Mammary epithelial cell (primary cell): ENCODE measurements at regions not wholly inside any gene's neighbourhood (a gene's known extent, or its start where the extent isn't known, plus 50 kb on each side); places are given as distances from the start of the nearest gene placed in this dataset.

Experiments
- EZH2 ChIP-seq: IDR thresholded peaks from 2 replicates; pipeline ENCODE4 v1.6.1; 2012; ENCODE audit warnings: low read length, inconsistent platforms, borderline replicate concordance
- TF ChIP-seq, protein P1 (sequence below), 2 donors: IDR thresholded peaks in 1 of 2; conservative IDR thresholded peaks in 1 of 2; 2 replicates each; pipeline ENCODE4 v1.5.1; 2011 to 2012; ENCODE audit warnings: inconsistent platforms in 2 of 2, low read length in 2 of 2, mild to moderate bottlenecking in 2 of 2, control low read depth in 1 of 2, low read depth in 1 of 2; ENCODE audit not compliant: insufficient read depth in 1 of 2; ENCODE audit errors: extremely low read depth in 1 of 2

DNA sequence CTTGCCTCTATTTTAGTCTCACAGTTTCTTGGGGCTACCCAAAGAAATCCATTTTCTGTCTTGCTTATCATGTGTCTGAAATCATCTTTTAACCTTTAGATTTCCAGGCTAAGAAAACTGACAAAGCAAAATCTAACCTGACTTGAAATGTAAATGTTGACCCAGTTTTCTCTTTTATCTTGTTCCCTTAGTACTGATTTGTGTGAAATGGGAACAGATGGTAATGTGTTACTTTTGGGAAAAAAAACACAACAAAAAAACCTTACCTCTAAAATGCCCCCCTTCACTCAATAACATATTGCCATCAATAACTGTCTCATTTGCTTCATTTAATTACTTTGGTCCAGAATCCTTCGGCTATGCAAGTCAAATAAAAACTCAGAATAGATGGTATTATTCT lies 383.2 kb upstream of the DCN start:
- TF ChIP-seq EZH2 = no peak
- TF ChIP-seq, protein P1, sequence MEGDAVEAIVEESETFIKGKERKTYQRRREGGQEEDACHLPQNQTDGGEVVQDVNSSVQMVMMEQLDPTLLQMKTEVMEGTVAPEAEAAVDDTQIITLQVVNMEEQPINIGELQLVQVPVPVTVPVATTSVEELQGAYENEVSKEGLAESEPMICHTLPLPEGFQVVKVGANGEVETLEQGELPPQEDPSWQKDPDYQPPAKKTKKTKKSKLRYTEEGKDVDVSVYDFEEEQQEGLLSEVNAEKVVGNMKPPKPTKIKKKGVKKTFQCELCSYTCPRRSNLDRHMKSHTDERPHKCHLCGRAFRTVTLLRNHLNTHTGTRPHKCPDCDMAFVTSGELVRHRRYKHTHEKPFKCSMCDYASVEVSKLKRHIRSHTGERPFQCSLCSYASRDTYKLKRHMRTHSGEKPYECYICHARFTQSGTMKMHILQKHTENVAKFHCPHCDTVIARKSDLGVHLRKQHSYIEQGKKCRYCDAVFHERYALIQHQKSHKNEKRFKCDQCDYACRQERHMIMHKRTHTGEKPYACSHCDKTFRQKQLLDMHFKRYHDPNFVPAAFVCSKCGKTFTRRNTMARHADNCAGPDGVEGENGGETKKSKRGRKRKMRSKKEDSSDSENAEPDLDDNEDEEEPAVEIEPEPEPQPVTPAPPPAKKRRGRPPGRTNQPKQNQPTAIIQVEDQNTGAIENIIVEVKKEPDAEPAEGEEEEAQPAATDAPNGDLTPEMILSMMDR (conservative IDR thresholded peaks at IDR 0.05 in 1 of 2, IDR thresholded peaks at IDR 0.05 in 1 of 2; ENCODE audit: extremely low read depth in 1 of 2, insufficient read depth in 1 of 2, low read depth in 1 of 2, low read length in 2 of 2) = no peak
